ENCODE measurements at regions not wholly inside any gene's neighbourhood (a gene's known extent, or its start where the extent isn't known, plus 50 kb on each side); places are given as distances from the start of the nearest gene placed in this dataset.

GRCh38 chr11:80521592-80521991 lies 1080.8 kb upstream of the TENM4 start:
- no peaks in the 10 kb centered on the region for H3K36me3 ChIP-seq (ENCODE audit: control insufficient read depth in 3 of 3, insufficient read depth in 2 of 3, low read depth in 1 of 3, low read length in 3 of 3)
- H3K9me3 ChIP-seq (ENCODE audit: control insufficient read depth in 2 of 2, insufficient read depth in 1 of 2, low read depth in 1 of 2, low read length in 1 of 2) = peaks cover 0 to 6% of the 10 kb centered on the region in 2 donors
- 63 to 73% (median 63%) methylated on average over 3 of the region's 3 CpGs for WGBS, 3 donors
- DNase-seq (no peak), FAIRE-seq (no peak)
- no peak overlapping the region for H3K4me3 ChIP-seq (ENCODE audit: low read depth in 1 of 3, low read length in 3 of 3)
- H3K27me3 ChIP-seq (ENCODE audit: control insufficient read depth in 3 of 3, insufficient read depth in 3 of 3, low read length in 3 of 3) = no peaks in the 10 kb centered on the region
- H3K4me1 ChIP-seq (ENCODE audit: control insufficient read depth in 3 of 3, insufficient read depth in 2 of 3, low read depth in 1 of 3, low read length in 2 of 3) = peaks cover 0 to 21% (median 0%) of the 10 kb centered on the region in 3 donors
- no peak overlapping the region for H3K27ac ChIP-seq (ENCODE audit: low read depth in 1 of 3, low read length in 2 of 3)

GRCh38 chr11:80520507-80520887 lies 1079.7 kb upstream of the TENM4 start:
- 53 to 70% (median 64%) methylated on average over 2 of the region's 2 CpGs for WGBS, 3 donors
- no peak for FAIRE-seq

GRCh38 chr11:80519596-80520506 lies 1079.0 kb upstream of the TENM4 start:
- no peak overlapping the region for H3K27ac ChIP-seq (ENCODE audit: low read depth in 1 of 3, low read length in 2 of 3)
- WGBS, 3 donors = 61 to 73% (median 72%) methylated on average over 7 of the region's 7 CpGs
- no peak for DNase-seq
- no peak for FAIRE-seq
- H3K4me1 ChIP-seq (ENCODE audit: control insufficient read depth in 3 of 3, insufficient read depth in 2 of 3, low read depth in 1 of 3, low read length in 2 of 3) = peaks cover 0 to 12% (median 0%) of the 10 kb centered on the region in 3 donors
- no peaks in the 10 kb centered on the region for H3K27me3 ChIP-seq (ENCODE audit: control insufficient read depth in 3 of 3, insufficient read depth in 3 of 3, low read length in 3 of 3)
- H3K36me3 ChIP-seq (ENCODE audit: control insufficient read depth in 3 of 3, insufficient read depth in 2 of 3, low read depth in 1 of 3, low read length in 3 of 3) = no peaks in the 10 kb centered on the region
- peaks cover 0 to 6% of the 10 kb centered on the region in 2 donors for H3K9me3 ChIP-seq (ENCODE audit: control insufficient read depth in 2 of 2, insufficient read depth in 1 of 2, low read depth in 1 of 2, low read length in 1 of 2)
- no peak overlapping the region for H3K4me3 ChIP-seq (ENCODE audit: low read depth in 1 of 3, low read length in 3 of 3)

More at GRCh38 chr11:80520507-80520887, 1079.7 kb upstream of the TENM4 start:
- DNase-seq = no peak
- Histone ChIP-seq H3K36me3 (ENCODE audit: control insufficient read depth in 3 of 3, insufficient read depth in 2 of 3, low read depth in 1 of 3, low read length in 3 of 3) (no peaks in the 10 kb centered on the region), H3K9me3 (ENCODE audit: control insufficient read depth in 2 of 2, insufficient read depth in 1 of 2, low read depth in 1 of 2, low read length in 1 of 2) (peaks cover 0 to 6% of the 10 kb centered on the region in 2 donors), H3K4me1 (ENCODE audit: control insufficient read depth in 3 of 3, insufficient read depth in 2 of 3, low read depth in 1 of 3, low read length in 2 of 3) (peaks cover 0 to 19% (median 0%) of the 10 kb centered on the region in 3 donors), H3K27ac (ENCODE audit: low read depth in 1 of 3, low read length in 2 of 3) (no peak overlapping the region), H3K4me3 (ENCODE audit: low read depth in 1 of 3, low read length in 3 of 3) (no peak overlapping the region), H3K27me3 (ENCODE audit: control insufficient read depth in 3 of 3, insufficient read depth in 3 of 3, low read length in 3 of 3) (no peaks in the 10 kb centered on the region)

- Histone ChIP-seq H3K9me3 (ENCODE audit: control insufficient read depth in 2 of 2, insufficient read depth in 1 of 2, low read depth in 1 of 2, low read length in 1 of 2) (peaks cover 0 to 6% of the 10 kb centered on the region in 2 donors), H3K27me3 (ENCODE audit: control insufficient read depth in 3 of 3, insufficient read depth in 3 of 3, low read length in 3 of 3) (no peaks in the 10 kb centered on the region), H3K27ac (ENCODE audit: low read depth in 1 of 3, low read length in 2 of 3) (no peak overlapping the region), H3K4me3 (ENCODE audit: low read depth in 1 of 3, low read length in 3 of 3) (no peak overlapping the region), H3K4me1 (ENCODE audit: control insufficient read depth in 3 of 3, insufficient read depth in 2 of 3, low read depth in 1 of 3, low read length in 2 of 3) (peaks cover 0 to 4% (median 0%) of the 10 kb centered on the region in 3 donors), H3K36me3 (ENCODE audit: control insufficient read depth in 3 of 3, insufficient read depth in 2 of 3, low read depth in 1 of 3, low read length in 3 of 3) (no peaks in the 10 kb centered on the region)
- FAIRE-seq (no peak), DNase-seq (peak; percentile 49 to 55)
- WGBS, 3 donors = 8 to 61% (median 21%) methylated on average over 2 of the region's 2 CpGs
Measured at GRCh38 chr11:80517701-80518100, 1076.9 kb upstream of the TENM4 start.

- FAIRE-seq (no peak), DNase-seq (no peak)
- Histone ChIP-seq H3K4me3 (ENCODE audit: low read depth in 1 of 3, low read length in 3 of 3) (no peak overlapping the region), H3K9me3 (ENCODE audit: control insufficient read depth in 2 of 2, insufficient read depth in 1 of 2, low read depth in 1 of 2, low read length in 1 of 2) (peaks cover 0 to 6% of the 10 kb centered on the region in 2 donors), H3K27me3 (ENCODE audit: control insufficient read depth in 3 of 3, insufficient read depth in 3 of 3, low read length in 3 of 3) (no peaks in the 10 kb centered on the region), H3K4me1 (ENCODE audit: control insufficient read depth in 3 of 3, insufficient read depth in 2 of 3, low read depth in 1 of 3, low read length in 2 of 3) (peaks cover 0 to 2% (median 0%) of the 10 kb centered on the region in 3 donors), H3K27ac (ENCODE audit: low read depth in 1 of 3, low read length in 2 of 3) (no peak overlapping the region), H3K36me3 (ENCODE audit: control insufficient read depth in 3 of 3, insufficient read depth in 2 of 3, low read depth in 1 of 3, low read length in 3 of 3) (no peaks in the 10 kb centered on the region)
- WGBS, 3 donors = 70 to 81% (median 70%) methylated on average over 1 of the region's 1 CpG
Measured at GRCh38 chr11:80515097-80515496, 1074.3 kb upstream of the TENM4 start.

GRCh38 chr11:80512491-80512890 lies 1071.7 kb upstream of the TENM4 start:
- no peak overlapping the region for H3K4me3 ChIP-seq (ENCODE audit: low read depth in 1 of 3, low read length in 3 of 3)
- DNase-seq (no peak), FAIRE-seq (no peak)
- no peaks in the 10 kb centered on the region for H3K9me3 ChIP-seq (ENCODE audit: control insufficient read depth in 2 of 2, insufficient read depth in 1 of 2, low read depth in 1 of 2, low read length in 1 of 2)
- H3K27me3 ChIP-seq (ENCODE audit: control insufficient read depth in 3 of 3, insufficient read depth in 3 of 3, low read length in 3 of 3) = no peaks in the 10 kb centered on the region
- 54 to 75% (median 54%) methylated on average over 3 of the region's 3 CpGs for WGBS, 3 donors
- no peak overlapping the region for H3K27ac ChIP-seq (ENCODE audit: low read depth in 1 of 3, low read length in 2 of 3)
- no peaks in the 10 kb centered on the region for H3K36me3 ChIP-seq (ENCODE audit: control insufficient read depth in 3 of 3, insufficient read depth in 2 of 3, low read depth in 1 of 3, low read length in 3 of 3)
- H3K4me1 ChIP-seq (ENCODE audit: control insufficient read depth in 3 of 3, insufficient read depth in 2 of 3, low read depth in 1 of 3, low read length in 2 of 3) = no peaks in the 10 kb centered on the region

- FAIRE-seq (no peak), DNase-seq (no peak)
- Histone ChIP-seq H3K4me3 (ENCODE audit: low read depth in 1 of 3, low read length in 3 of 3) (no peak overlapping the region), H3K9me3 (ENCODE audit: control insufficient read depth in 2 of 2, insufficient read depth in 1 of 2, low read depth in 1 of 2, low read length in 1 of 2) (no peaks in the 10 kb centered on the region), H3K4me1 (ENCODE audit: control insufficient read depth in 3 of 3, insufficient read depth in 2 of 3, low read depth in 1 of 3, low read length in 2 of 3) (no peaks in the 10 kb centered on the region), H3K36me3 (ENCODE audit: control insufficient read depth in 3 of 3, insufficient read depth in 2 of 3, low read depth in 1 of 3, low read length in 3 of 3) (no peaks in the 10 kb centered on the region), H3K27ac (ENCODE audit: low read depth in 1 of 3, low read length in 2 of 3) (no peak overlapping the region), H3K27me3 (ENCODE audit: control insufficient read depth in 3 of 3, insufficient read depth in 3 of 3, low read length in 3 of 3) (no peaks in the 10 kb centered on the region)
- 74 to 78% (median 76%) methylated on average over 8 of the region's 8 CpGs for WGBS, 3 donors
Measured at GRCh38 chr11:80505771-80506170, 1064.9 kb upstream of the TENM4 start.

GRCh38 chr11:80503990-80504389 lies 1063.2 kb upstream of the TENM4 start:
- Histone ChIP-seq H3K27me3 (ENCODE audit: control insufficient read depth in 3 of 3, insufficient read depth in 3 of 3, low read length in 3 of 3) (no peaks in the 10 kb centered on the region), H3K4me1 (ENCODE audit: control insufficient read depth in 3 of 3, insufficient read depth in 2 of 3, low read depth in 1 of 3, low read length in 2 of 3) (no peaks in the 10 kb centered on the region), H3K9me3 (ENCODE audit: control insufficient read depth in 2 of 2, insufficient read depth in 1 of 2, low read depth in 1 of 2, low read length in 1 of 2) (peaks cover 0 to 3% of the 10 kb centered on the region in 2 donors), H3K36me3 (ENCODE audit: control insufficient read depth in 3 of 3, insufficient read depth in 2 of 3, low read depth in 1 of 3, low read length in 3 of 3) (no peaks in the 10 kb centered on the region), H3K27ac (ENCODE audit: low read depth in 1 of 3, low read length in 2 of 3) (no peak overlapping the region), H3K4me3 (ENCODE audit: low read depth in 1 of 3, low read length in 3 of 3) (no peak overlapping the region)
- FAIRE-seq (no peak), DNase-seq (no peak)
- 62 to 87% (median 63%) methylated on average over 1 of the region's 1 CpG for WGBS, 3 donors

Measured in small intestine (tissue), 7 donors.